Sigmoid colon (tissue), 4 donors: ENCODE measurements at regions not wholly inside any gene's neighbourhood (a gene's known extent, or its start where the extent isn't known, plus 50 kb on each side); places are given as distances from the start of the nearest gene placed in this dataset.

ENCODE experiments used
- CTCF ChIP-seq, 4 experiments: fragments of 450-650 bp in 3 of 4; fragments of 200-600 bp in 1 of 4; IDR thresholded peaks; one replicate each; pipeline ENCODE4 v1.5.1; 2016 to 2019; ENCODE audit warnings: antibody characterized with exemption in 4 of 4, mild to moderate bottlenecking in 3 of 4, moderate library complexity in 2 of 4
- EP300 ChIP-seq, 4 donors: sonication (generic); formaldehyde crosslinking; IDR thresholded peaks; one replicate each; pipeline ENCODE4 v1.6.1; 2017; ENCODE audit warnings: antibody characterized with exemption in 4 of 4
- POLR2A ChIP-seq, 2 donors: fragments of 450-650 bp; IDR thresholded peaks; one replicate each; pipeline ENCODE4 v1.6.1; 2016; ENCODE audit warnings: antibody characterized with exemption in 2 of 2, mild to moderate bottlenecking in 2 of 2, moderate library complexity in 2 of 2
- POLR2AphosphoS5 ChIP-seq, 4 donors: sonication (generic); formaldehyde crosslinking; IDR thresholded peaks; one replicate each; pipeline ENCODE4 v1.6.1; 2017; ENCODE audit warnings: antibody characterized with exemption in 4 of 4

GRCh38 chr6:2429460-2429859, 184.1 kb upstream of the GMDS start:
- no peak for TF ChIP-seq CTCF (IDR thresholded peaks at IDR 0.05)
- no peak for TF ChIP-seq POLR2A (IDR thresholded peaks at IDR 0.05)
- no peak for TF ChIP-seq EP300 (IDR thresholded peaks at IDR 0.05)
- TF ChIP-seq POLR2AphosphoS5 (IDR thresholded peaks at IDR 0.05), result no peak
